Eye (tissue), 1 donor: ENCODE measurements at regions not wholly inside any gene's neighbourhood (a gene's known extent, or its start where the extent isn't known, plus 50 kb on each side); places are given as distances from the start of the nearest gene placed in this dataset.
"Not testable (repeated sequence)": the region's sequence is repeated elsewhere in the genome, so short reads cannot be mapped to it uniquely, and the experiment has no call there.

Source experiments
- DNase-seq: peaks from one replicate; pipeline ENCODE4 v3.0.0-alpha.2; 2015

- DNase-seq: no peak
Observed at GRCh38 chr3:101950985-101951733, 101.8 kb downstream of the NFKBIZ start.

GRCh38 chr3:101954361-101954760, 105.0 kb downstream of the NFKBIZ start:
- no peak for DNase-seq

- no peak for DNase-seq
Observed at GRCh38 chr3:101954936-101955335, 105.6 kb downstream of the NFKBIZ start.

DNA sequence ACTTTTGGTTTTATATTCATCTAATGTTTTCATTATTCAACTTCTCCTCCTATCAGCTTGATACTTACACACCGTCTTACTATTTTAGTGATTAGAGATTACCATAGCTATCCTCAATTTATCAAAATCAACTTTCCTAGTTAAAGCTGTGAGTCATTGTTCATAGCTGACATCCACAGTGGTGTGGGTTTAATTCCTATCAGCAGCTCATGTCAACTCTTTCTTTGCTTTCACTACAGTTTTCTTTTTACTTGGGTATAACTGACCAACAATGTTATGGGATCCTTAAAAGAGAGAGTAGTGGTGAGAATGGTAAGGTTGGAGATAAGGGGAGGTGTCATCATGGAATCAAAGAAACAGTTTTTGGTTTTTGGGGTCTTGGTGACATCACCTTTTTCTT, 112.7 kb downstream of the NFKBIZ start:
- DNase-seq: no peak

- DNase-seq: no peak
Observed at GRCh38 chr3:101963902-101964362, 114.6 kb downstream of the NFKBIZ start.

DNA sequence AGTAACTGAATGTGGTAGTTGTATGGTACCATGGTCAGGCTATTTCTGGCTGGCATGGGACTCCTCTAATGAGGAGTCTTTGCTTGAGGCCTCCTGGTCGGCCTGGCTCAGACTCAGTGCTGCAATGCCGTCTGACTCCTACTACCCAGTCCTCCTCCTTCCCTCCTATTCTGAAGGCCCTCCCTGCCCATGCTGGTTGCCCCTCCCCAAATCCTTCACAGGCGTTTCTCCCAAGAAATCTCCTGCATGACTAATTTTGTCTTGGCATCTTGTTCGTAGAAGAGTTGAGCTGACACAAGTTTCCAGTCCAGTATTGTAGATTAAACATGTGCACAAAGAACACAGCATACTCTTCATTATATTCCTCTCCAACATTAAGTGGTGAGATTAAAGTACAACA, 115.5 kb downstream of the NFKBIZ start:
- no peak for DNase-seq

DNA sequence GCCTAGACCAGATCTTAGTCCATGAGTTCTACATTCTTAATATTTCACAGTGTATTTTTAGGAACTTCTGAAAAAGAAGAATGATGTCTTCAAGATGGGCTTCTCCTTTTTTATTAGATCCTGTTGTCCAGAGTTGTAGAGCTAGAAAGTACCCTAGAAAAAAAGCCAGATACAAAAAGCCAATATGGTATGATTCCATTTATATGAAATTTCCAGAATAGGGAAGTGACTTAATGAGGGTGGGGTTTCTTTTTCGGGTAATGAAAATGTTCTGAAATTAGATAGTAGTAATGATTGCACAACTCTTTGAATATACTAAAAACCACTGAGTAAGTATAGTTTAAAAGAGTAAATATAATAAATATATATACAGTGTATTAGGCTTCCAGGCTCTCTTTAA, 116.9 kb downstream of the NFKBIZ start:
- DNase-seq: no peak

DNA sequence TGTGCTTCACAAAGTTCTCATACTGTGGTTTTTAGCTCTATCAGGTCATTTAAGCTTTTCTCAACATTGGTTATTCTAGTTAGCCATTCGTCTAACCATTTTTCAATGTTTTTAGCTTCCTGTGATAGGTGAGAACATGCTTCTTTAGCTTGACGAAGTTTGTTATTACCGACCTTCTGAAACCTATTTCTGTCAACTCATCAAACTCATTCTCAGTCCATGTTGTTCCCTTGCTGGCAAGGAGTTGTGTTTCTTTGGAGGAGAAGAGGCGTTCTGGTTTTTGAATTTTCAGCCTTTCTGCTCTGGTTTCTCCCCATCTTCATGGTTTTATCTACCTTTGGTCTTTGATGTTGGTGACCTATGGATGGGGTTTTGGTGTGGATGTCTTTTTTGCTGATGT, 120.9 kb downstream of the NFKBIZ start:
- DNase-seq: no peak

DNA sequence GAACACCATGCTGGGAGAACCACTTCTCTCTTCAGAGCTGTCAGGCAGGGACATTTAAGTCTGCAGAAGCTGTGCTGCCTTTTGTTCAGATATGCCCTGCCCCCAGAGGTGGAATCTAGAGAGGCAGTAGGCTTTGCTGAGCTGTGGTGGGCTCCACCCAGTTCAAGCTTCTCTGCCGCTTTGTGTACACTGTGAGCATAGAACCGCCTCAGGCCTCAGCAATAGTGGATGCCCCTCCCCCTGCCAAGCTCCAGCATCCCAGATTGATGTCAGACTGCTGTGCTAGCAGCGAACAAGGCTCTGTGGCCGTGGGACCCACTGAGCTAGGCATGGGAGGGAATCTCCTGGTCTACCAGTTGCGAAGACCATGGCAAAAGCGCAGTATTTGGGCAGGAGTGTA, 121.6 kb downstream of the NFKBIZ start:
- DNase-seq: no peak

GRCh38 chr3:101972430-101973162, 123.3 kb downstream of the NFKBIZ start:
- DNase-seq: no peak

GRCh38 chr3:101973163-101973505, 123.8 kb downstream of the NFKBIZ start:
- DNase-seq: no peak

GRCh38 chr3:101975415-101975814, 126.1 kb downstream of the NFKBIZ start:
- not testable (repeated sequence) for DNase-seq

DNA sequence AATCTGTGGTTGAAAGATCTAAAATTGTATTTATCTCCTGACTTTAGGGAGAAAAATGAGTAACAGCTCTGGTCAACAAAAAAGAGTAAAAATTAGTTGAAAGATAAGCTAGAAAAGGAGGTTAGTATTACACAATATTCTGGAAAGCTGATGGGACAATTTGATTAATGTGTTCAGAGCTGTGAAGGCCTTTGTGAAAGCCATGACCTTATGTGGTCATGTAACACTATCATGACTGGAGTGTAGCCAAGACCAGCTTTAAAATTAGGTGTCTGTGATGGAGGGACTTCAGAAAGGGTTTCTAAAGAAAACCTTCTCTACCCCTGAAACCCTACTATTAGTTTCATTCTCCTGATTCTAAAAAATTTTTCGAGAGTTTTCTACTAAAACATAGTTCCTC, 127.2 kb downstream of the NFKBIZ start:
- no peak for DNase-seq

- no peak for DNase-seq
Observed at GRCh38 chr3:101978348-101978747, 129.0 kb downstream of the NFKBIZ start.

- no peak for DNase-seq
Observed at GRCh38 chr3:101979033-101979432, 129.7 kb downstream of the NFKBIZ start.

DNA sequence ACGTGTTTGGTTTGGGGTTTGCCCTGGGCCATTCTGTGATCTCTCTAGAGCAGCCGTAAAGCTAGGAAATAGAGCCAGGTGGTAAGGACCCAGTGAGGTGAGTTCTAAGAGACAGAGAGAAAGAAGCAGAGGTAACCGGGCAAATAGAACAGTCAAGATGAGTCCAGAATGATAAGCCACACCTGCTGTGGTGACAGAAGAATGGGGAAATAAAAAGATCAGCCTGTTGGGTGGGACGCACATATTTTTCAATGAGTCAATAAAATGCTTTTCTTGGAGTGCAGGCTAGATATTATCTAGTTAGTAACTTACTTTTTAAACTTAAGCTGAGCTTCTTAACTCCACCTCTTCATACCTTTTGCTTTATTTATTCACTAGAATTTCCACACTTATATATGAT, 135.0 kb downstream of the NFKBIZ start:
- no peak for DNase-seq

DNA sequence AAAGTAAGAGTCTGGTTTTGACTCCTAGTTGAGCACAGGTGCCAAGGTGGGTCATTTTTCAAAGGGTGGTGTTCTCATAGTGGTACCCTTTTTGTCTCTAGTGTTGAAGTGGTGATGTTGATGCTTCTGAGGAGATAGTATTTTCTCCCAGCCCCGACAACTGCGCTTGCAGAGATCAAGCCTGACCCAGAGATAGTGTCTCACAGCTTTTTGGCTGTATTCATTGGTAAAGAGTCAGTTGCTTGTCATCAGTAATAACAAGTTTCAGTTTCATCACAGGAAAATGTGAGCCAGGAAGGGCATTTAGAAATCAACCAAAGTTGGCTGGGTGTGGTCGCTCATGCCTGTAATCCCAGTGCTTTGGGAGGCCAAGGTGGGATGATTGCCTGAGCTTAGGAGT, 139.3 kb downstream of the NFKBIZ start:
- no peak for DNase-seq

DNA sequence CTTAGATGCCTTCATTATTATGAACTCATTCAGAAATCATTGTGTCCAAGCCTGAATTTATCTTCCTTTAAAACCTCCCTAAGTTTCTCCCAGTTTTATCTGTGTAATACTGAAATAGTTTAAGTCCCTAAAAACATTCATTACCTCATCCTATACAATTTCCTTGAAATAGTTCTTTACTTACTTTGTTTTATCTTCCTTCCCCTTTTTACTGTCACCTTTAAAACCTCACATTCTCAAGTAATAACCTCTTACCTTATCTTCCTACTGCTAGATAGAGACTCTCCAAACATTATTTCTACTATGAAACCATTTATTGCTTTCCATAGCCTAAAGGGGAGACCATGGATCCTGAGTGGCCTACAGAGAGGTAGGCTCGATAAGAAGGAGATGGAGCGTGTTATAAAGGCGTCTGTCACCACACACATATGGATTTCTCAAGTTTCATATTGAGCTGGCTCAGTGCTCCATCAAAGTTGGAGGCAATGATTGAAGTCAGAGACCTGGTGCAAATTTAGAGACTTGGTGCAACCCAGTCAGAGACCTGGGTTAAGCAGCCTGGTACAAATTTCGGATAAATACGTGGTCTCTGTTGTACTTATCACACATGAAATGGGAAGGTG, 140.4 kb downstream of the NFKBIZ start:
- DNase-seq: no peak

DNA sequence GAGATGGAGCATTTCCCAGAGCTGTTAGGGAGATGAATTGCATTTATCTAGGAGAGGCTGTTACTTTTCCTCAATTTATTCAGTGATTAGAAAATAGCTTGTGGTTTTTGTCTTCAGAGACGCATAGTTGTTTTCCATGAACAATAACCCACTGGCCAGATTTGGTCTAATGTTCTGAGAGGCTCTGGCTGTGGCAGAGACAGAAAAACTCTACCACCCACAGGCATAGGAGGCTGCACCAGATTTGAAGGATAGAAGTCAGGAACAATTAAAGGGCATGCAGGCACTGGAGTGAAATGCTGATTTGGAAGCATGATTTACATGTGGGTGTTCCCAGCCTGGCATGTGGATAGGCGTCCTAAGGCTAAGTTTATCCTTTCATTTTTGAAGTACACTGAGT, 143.5 kb downstream of the NFKBIZ start:
- no peak for DNase-seq

DNA sequence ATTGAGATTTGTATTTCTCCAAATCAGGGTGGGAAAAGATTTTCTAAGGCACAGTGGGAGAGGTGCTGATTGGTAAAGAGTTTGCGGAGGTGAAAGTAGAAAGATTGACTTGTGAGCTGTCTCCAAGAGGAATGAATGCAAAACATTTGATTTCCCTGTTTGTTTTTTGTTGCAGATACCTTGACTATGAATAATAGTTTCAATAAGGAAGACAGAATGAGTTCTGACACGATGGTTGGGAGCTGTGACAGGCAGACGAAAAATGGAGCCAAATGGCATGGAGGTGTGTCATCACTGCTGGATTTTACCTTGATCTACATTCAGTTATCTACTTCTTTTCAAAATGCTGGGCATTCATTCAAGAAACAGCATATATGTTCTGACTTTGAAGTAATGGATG, 145.1 kb downstream of the NFKBIZ start:
- no peak for DNase-seq

GRCh38 chr3:101995371-101996046, 146.2 kb downstream of the NFKBIZ start:
- DNase-seq: no peak

DNA sequence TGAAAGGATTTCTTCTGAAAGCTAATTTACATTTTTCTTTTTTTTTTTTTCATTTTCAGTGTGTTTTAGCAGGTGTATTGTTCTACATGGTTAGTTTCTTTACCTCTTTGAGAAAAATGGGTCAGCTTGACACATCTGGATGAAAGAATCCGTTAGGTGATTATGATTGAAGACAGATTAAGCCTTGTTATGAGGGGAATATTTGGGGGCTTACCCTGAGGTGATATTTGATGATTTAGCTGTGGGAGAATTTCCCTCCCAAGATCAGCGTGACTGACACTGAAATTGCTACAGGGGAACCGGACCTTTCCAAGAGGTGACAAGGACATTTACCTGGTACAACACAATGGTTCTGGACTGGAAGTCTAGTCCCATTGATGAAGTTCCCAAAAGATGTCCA, 147.5 kb downstream of the NFKBIZ start:
- DNase-seq: no peak

GRCh38 chr3:101998256-101998926, 149.1 kb downstream of the NFKBIZ start:
- DNase-seq: no peak
